ENCODE measurements at regions not wholly inside any gene's neighbourhood (a gene's known extent, or its start where the extent isn't known, plus 50 kb on each side); places are given as distances from the start of the nearest gene placed in this dataset.

- DNase-seq (ENCODE audit: low spot score) = no peak
- Histone ChIP-seq H3K9me3 (ENCODE audit: low read depth, low read length, poor library complexity, severe bottlenecking) (no peaks in the 10 kb centered on the region), H3K36me3 (ENCODE audit: insufficient read depth, low read length, poor library complexity, severe bottlenecking) (no peaks in the 10 kb centered on the region), H3K4me3 (ENCODE audit: low read depth, low read length, poor library complexity, severe bottlenecking) (no peak overlapping the region), H3K27ac (ENCODE audit: low read depth, low read length, poor library complexity, severe bottlenecking) (no peak overlapping the region), H3K4me1 (ENCODE audit: insufficient read depth, low read length, poor library complexity, severe bottlenecking) (no peaks in the 10 kb centered on the region), H3K27me3 (replicated peaks; ENCODE audit: insufficient read depth, low read depth, low read length, poor library complexity) (no peaks in the 10 kb centered on the region)
- ChIA-PET POLR2A (ENCODE audit: low non-redundant PET) (no interaction called here), CTCF (no interaction called here)
- intact Hi-C loops (cut with micrococcal nuclease; ENCODE audit: unreplicated experiment) = no loop called here
- no peak for TF ChIP-seq CTCF (conservative IDR thresholded peaks at IDR 0.05; ENCODE audit: low read depth, low read length)
- TF ChIP-seq EZH2 (IDR thresholded peaks at IDR 0.05; ENCODE audit: borderline replicate concordance, low read depth, low read length, poor library complexity, severe bottlenecking) = no peak
- no TSS peak for BruUV-seq (replicated peaks)
Observed at GRCh38 chr17:71762526-71762925, 358.3 kb upstream of the SOX9 start.

- POLR2A ChIA-PET (ENCODE audit: low non-redundant PET) = no interaction called here
- BruUV-seq (replicated peaks) = no TSS peak
- TF ChIP-seq CTCF (conservative IDR thresholded peaks at IDR 0.05; ENCODE audit: low read depth, low read length) = peak; percentile 44
- TF ChIP-seq EZH2 (IDR thresholded peaks at IDR 0.05; ENCODE audit: borderline replicate concordance, low read depth, low read length, poor library complexity, severe bottlenecking) = no peak
Observed at GRCh38 chr17:71764505-71764904, 356.3 kb upstream of the SOX9 start.

GRCh38 chr17:71765437-71765836 is 355.4 kb upstream of the SOX9 start:
- BruUV-seq (replicated peaks) = no TSS peak
- intact Hi-C loops (cut with micrococcal nuclease; ENCODE audit: unreplicated experiment) = no loop called here
- DNase-seq (ENCODE audit: low spot score) = peak; percentile 12
- no peaks in the 10 kb centered on the region for H3K4me1 ChIP-seq (ENCODE audit: insufficient read depth, low read length, poor library complexity, severe bottlenecking)
- CTCF ChIA-PET = no interaction called here
- no peak for TF ChIP-seq CTCF (conservative IDR thresholded peaks at IDR 0.05; ENCODE audit: low read depth, low read length)
- no peak for TF ChIP-seq EZH2 (IDR thresholded peaks at IDR 0.05; ENCODE audit: borderline replicate concordance, low read depth, low read length, poor library complexity, severe bottlenecking)
- H3K4me3 ChIP-seq (ENCODE audit: low read depth, low read length, poor library complexity, severe bottlenecking) = no peak overlapping the region
- POLR2A ChIA-PET (ENCODE audit: low non-redundant PET) = no interaction called here
- no peaks in the 10 kb centered on the region for H3K27me3 ChIP-seq (replicated peaks; ENCODE audit: insufficient read depth, low read depth, low read length, poor library complexity)
- no peaks in the 10 kb centered on the region for H3K36me3 ChIP-seq (ENCODE audit: insufficient read depth, low read length, poor library complexity, severe bottlenecking)
- H3K9me3 ChIP-seq (ENCODE audit: low read depth, low read length, poor library complexity, severe bottlenecking) = no peaks in the 10 kb centered on the region
- H3K27ac ChIP-seq (ENCODE audit: low read depth, low read length, poor library complexity, severe bottlenecking) = no peak overlapping the region

More at GRCh38 chr17:71764505-71764904, 356.3 kb upstream of the SOX9 start:
- Histone ChIP-seq H3K4me1 (ENCODE audit: insufficient read depth, low read length, poor library complexity, severe bottlenecking) (no peaks in the 10 kb centered on the region), H3K4me3 (ENCODE audit: low read depth, low read length, poor library complexity, severe bottlenecking) (no peak overlapping the region), H3K9me3 (ENCODE audit: low read depth, low read length, poor library complexity, severe bottlenecking) (no peaks in the 10 kb centered on the region), H3K36me3 (ENCODE audit: insufficient read depth, low read length, poor library complexity, severe bottlenecking) (no peaks in the 10 kb centered on the region), H3K27me3 (replicated peaks; ENCODE audit: insufficient read depth, low read depth, low read length, poor library complexity) (no peaks in the 10 kb centered on the region), H3K27ac (ENCODE audit: low read depth, low read length, poor library complexity, severe bottlenecking) (no peak overlapping the region)
- CTCF ChIA-PET = interaction anchor here (0.9 kb wide), 1 partner anchor 357 kb away, joined by 4 read pairs; the partner anchor contains the start of gene SOX9
- intact Hi-C loops (cut with micrococcal nuclease; ENCODE audit: unreplicated experiment) = no loop called here
- peak; percentile 19 for DNase-seq (ENCODE audit: low spot score)
